Neural crest cell (in vitro differentiated cells): ENCODE measurements at regions not wholly inside any gene's neighbourhood (a gene's known extent, or its start where the extent isn't known, plus 50 kb on each side); places are given as distances from the start of the nearest gene placed in this dataset.

ENCODE experiments used
- DNase-seq: peaks from one replicate; pipeline ENCODE4 v3.0.0; 2021; ENCODE audit warnings: low read depth, mixed read lengths, low spot score
- H3K27ac Mint-ChIP-seq: one replicate; pipeline ENCODE4 v1.8.0; 2021; ENCODE audit warnings: mild to moderate bottlenecking, mixed read lengths; ENCODE audit not compliant: unreplicated experiment
- H3K27me3 Mint-ChIP-seq: 2 replicates; pipeline ENCODE4 v1.8.0; 2021; ENCODE audit warnings: low read depth, mild to moderate bottlenecking, mixed read lengths
- H3K36me3 Mint-ChIP-seq: 2 replicates; pipeline ENCODE4 v1.8.0; 2021; ENCODE audit warnings: low read depth, mild to moderate bottlenecking, mixed read lengths
- H3K4me1 Mint-ChIP-seq: 2 replicates; pipeline ENCODE4 v1.8.0; 2021; ENCODE audit warnings: mixed read lengths
- H3K4me3 Mint-ChIP-seq: one replicate; pipeline ENCODE4 v1.8.0; 2021; ENCODE audit warnings: mild to moderate bottlenecking, mixed read lengths
- H3K9me3 Mint-ChIP-seq: 2 replicates; pipeline ENCODE4 v1.8.0; 2021; ENCODE audit warnings: mixed read lengths
- CTCF ChIP-seq: fragments of 200-600 bp; sonication (generic); conservative IDR thresholded peaks from 2 replicates; pipeline ENCODE4 v1.5.0; 2021; ENCODE audit warnings: antibody characterized with exemption, mild to moderate bottlenecking

GRCh38 chr1:244980605-244981004, 116.3 kb upstream of the HNRNPU start:
- Mint-ChIP-seq H3K36me3 (peaks cover 6% of the 10 kb centered on the region), H3K27ac (no peak overlapping the region), H3K9me3 (no peaks in the 10 kb centered on the region), H3K4me1 (no peaks in the 10 kb centered on the region), H3K4me3 (no peak overlapping the region), H3K27me3 (no peaks in the 10 kb centered on the region)
- no peak for TF ChIP-seq CTCF
- DNase-seq: no peak

- Mint-ChIP-seq H3K4me1 (peaks cover 21% of the 10 kb centered on the region), H3K36me3 (peaks cover 9% of the 10 kb centered on the region), H3K27me3 (no peaks in the 10 kb centered on the region), H3K4me3 (peak overlapping the region; percentile 57), H3K9me3 (no peaks in the 10 kb centered on the region), H3K27ac (no peak overlapping the region)
- TF ChIP-seq CTCF: no peak
- DNase-seq: no peak
Observed at GRCh38 chr1:244974550-244974949, 110.2 kb upstream of the HNRNPU start.

GRCh38 chr1:244974106-244974505, 109.8 kb upstream of the HNRNPU start:
- peaks cover 26% of the 10 kb centered on the region for H3K4me1 Mint-ChIP-seq
- H3K9me3 Mint-ChIP-seq: no peaks in the 10 kb centered on the region
- H3K27me3 Mint-ChIP-seq: no peaks in the 10 kb centered on the region
- DNase-seq: no peak
- H3K4me3 Mint-ChIP-seq: peak overlapping the region; percentile 27
- H3K36me3 Mint-ChIP-seq: peaks cover 9% of the 10 kb centered on the region
- no peak for TF ChIP-seq CTCF
- H3K27ac Mint-ChIP-seq: no peak overlapping the region

GRCh38 chr1:244971552-244972216, 107.3 kb upstream of the HNRNPU start:
- H3K36me3 Mint-ChIP-seq: peaks cover 4% of the 10 kb centered on the region
- peaks cover 37% of the 10 kb centered on the region for H3K4me1 Mint-ChIP-seq
- H3K27ac Mint-ChIP-seq: peak overlapping the region; percentile 100
- TF ChIP-seq CTCF: no peak
- DNase-seq: no peak
- no peaks in the 10 kb centered on the region for H3K27me3 Mint-ChIP-seq
- H3K9me3 Mint-ChIP-seq: no peaks in the 10 kb centered on the region
- peak overlapping the region; percentile 92 for H3K4me3 Mint-ChIP-seq

GRCh38 chr1:244970744-244971551, 106.6 kb upstream of the HNRNPU start:
- TF ChIP-seq CTCF: peak; percentile 62
- H3K4me3 Mint-ChIP-seq: peak overlapping the region; percentile 92
- H3K4me1 Mint-ChIP-seq: peaks cover 37% of the 10 kb centered on the region
- H3K27me3 Mint-ChIP-seq: no peaks in the 10 kb centered on the region
- H3K36me3 Mint-ChIP-seq: peaks cover 4% of the 10 kb centered on the region
- peak overlapping the region; percentile 100 for H3K27ac Mint-ChIP-seq
- DNase-seq: peak; percentile 94
- no peaks in the 10 kb centered on the region for H3K9me3 Mint-ChIP-seq
